GM12891 (cell line): ENCODE measurements at regions not wholly inside any gene's neighbourhood (a gene's known extent, or its start where the extent isn't known, plus 50 kb on each side); places are given as distances from the start of the nearest gene placed in this dataset.

Source experiments
- POLR2A ChIP-seq: IDR thresholded peaks from 2 replicates; pipeline ENCODE4 v1.6.1; 2011; ENCODE audit warnings: low read depth, low read length, control low read depth
- POLR2AphosphoS5 ChIP-seq: IDR thresholded peaks from 2 replicates; pipeline ENCODE4 v1.6.1; 2011; ENCODE audit warnings: low read depth, low read length, control low read depth

DNA sequence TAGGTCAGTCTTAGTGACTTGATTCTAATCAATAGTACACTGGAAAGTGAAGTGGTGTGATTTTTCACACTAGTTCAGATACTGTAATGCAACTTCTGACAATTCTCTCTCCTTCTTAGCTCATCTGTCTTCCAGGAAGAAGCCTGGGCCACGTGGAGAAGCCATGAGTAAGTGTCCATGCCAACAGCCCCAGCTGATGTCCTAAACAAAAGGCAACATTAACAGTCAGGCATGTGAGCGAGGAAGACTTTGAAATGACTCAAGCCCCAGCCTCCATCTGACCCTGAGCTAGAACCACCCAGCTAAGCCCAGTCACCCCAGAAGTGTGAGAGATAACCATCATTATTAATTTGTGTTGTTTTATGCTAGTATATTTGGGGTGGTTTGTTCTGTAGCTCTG lies 115.7 kb upstream of the MAGEB16 start:
- TF ChIP-seq POLR2A (no peak), POLR2AphosphoS5 (no peak)
